IMR-90 (cell line): ENCODE measurements at regions not wholly inside any gene's neighbourhood (a gene's known extent, or its start where the extent isn't known, plus 50 kb on each side); places are given as distances from the start of the nearest gene placed in this dataset.
A peak's percentile ranks its signal among the peaks of the same experiment; 100 is the strongest.

Source experiments
- ATAC-seq: fragments of 200-7000 bp; cut with Tn5 transposase; 2 replicates; pipeline ENCODE4 v1.9.1; 2020; ENCODE audit warnings: low read depth, mild to moderate bottlenecking, moderate library complexity
- BruUV-seq: library from RNA; stranded (reverse); fragments of 400-500 nt; replicated peaks from 2 replicates; lab custom pipeline; 2021; lab: Mats Ljungman, UMichigan
- CTCF ChIA-PET: fragments of 300-600 bp; formaldehyde crosslinking; extraction: SDS; loops from one replicate; lab custom pipeline; 2021; ENCODE audit warnings: antibody characterized with exemption; lab: Yijun Ruan, JAX
- POLR2A ChIA-PET: fragments of 300-600 bp; sonication (Branson Sonifier 250); formaldehyde crosslinking; loops from one replicate; lab custom pipeline; 2022; ENCODE audit warnings: antibody characterized with exemption; ENCODE audit not compliant: unreplicated experiment; lab: Charles Lee
- DNase-seq: peaks from one replicate; pipeline ENCODE4 v3.0.0; 2013
- H2AFZ ChIP-seq: replicated peaks from 2 replicates; pipeline ENCODE3; 2013; ENCODE audit warnings: low read length, mild to moderate bottlenecking; ENCODE audit not compliant: poor library complexity
- H2AK5ac ChIP-seq: 2 replicates; pipeline ENCODE4 v1.6.1; 2013; ENCODE audit warnings: low read depth, low read length, inconsistent platforms
- H2AK9ac ChIP-seq: replicated peaks from 2 replicates; pipeline ENCODE3; 2013; ENCODE audit warnings: mild to moderate bottlenecking, low read depth, low read length, moderate library complexity; ENCODE audit not compliant: poor library complexity
- H2BK120ac ChIP-seq: 2 replicates; pipeline ENCODE4 v1.6.1; 2013; ENCODE audit warnings: low read depth, low read length, inconsistent platforms
- H2BK15ac ChIP-seq: 3 replicates; pipeline ENCODE4 v1.6.1; 2013; ENCODE audit warnings: low read depth, low read length, inconsistent platforms
- H2BK20ac ChIP-seq: 2 replicates; pipeline ENCODE4 v1.6.1; 2013; ENCODE audit warnings: low read depth, mild to moderate bottlenecking, inconsistent platforms, low read length, moderate library complexity
- H2BK5ac ChIP-seq: 2 replicates; pipeline ENCODE4 v1.6.1; 2013; ENCODE audit warnings: mild to moderate bottlenecking, low read depth, low read length, inconsistent platforms; ENCODE audit not compliant: poor library complexity, severe bottlenecking
- H3K14ac ChIP-seq: replicated peaks from 2 replicates; pipeline ENCODE4 v1.6.1; 2013; ENCODE audit warnings: low read depth, low read length, inconsistent platforms
- H3K18ac ChIP-seq: 2 replicates; pipeline ENCODE4 v1.6.1; 2013; ENCODE audit warnings: low read depth, low read length, control low read depth
- H3K23ac ChIP-seq: 2 replicates; pipeline ENCODE4 v1.6.1; 2013; ENCODE audit warnings: low read depth, low read length, inconsistent platforms
- H3K27ac ChIP-seq: 2 replicates; pipeline ENCODE4 v1.5.1; 2013; ENCODE audit warnings: mild to moderate bottlenecking, control low read depth, low read length; ENCODE audit not compliant: insufficient read depth
- H3K27me3 ChIP-seq: 2 replicates; pipeline ENCODE4 v1.6.1; 2013; ENCODE audit warnings: low read length; ENCODE audit not compliant: control insufficient read depth, insufficient read depth
- H3K36me3 ChIP-seq: 2 replicates; pipeline ENCODE4 v1.6.1; 2013; ENCODE audit warnings: low read length, mixed read lengths; ENCODE audit not compliant: control insufficient read depth, insufficient read depth
- H3K4ac ChIP-seq: 2 replicates; pipeline ENCODE4 v1.6.1; 2013; ENCODE audit warnings: low read depth, low read length, inconsistent platforms
- H3K4me1 ChIP-seq: 2 replicates; pipeline ENCODE4 v1.6.1; 2013; ENCODE audit warnings: low read length, mixed read lengths; ENCODE audit not compliant: control insufficient read depth, insufficient read depth
- H3K4me2 ChIP-seq: 2 replicates; pipeline ENCODE4 v1.6.1; 2013; ENCODE audit warnings: low read depth, mild to moderate bottlenecking, control low read depth, low read length, moderate library complexity
- H3K4me3 ChIP-seq: 2 replicates; pipeline ENCODE4 v1.5.1; 2013; ENCODE audit warnings: low read depth, mild to moderate bottlenecking, control low read depth, low read length, moderate library complexity; ENCODE audit not compliant: insufficient read depth
- H3K56ac ChIP-seq: 2 replicates; pipeline ENCODE4 v1.6.1; 2013; ENCODE audit warnings: low read length, inconsistent platforms; ENCODE audit not compliant: insufficient read depth; ENCODE audit errors: extremely low read depth
- H3K79me1 ChIP-seq, 2 experiments: 2 replicates each; pipeline ENCODE4 v1.6.1; 2013; ENCODE audit warnings: low read length in 2 of 2, inconsistent platforms in 1 of 2, low read depth in 1 of 2
- H3K9ac ChIP-seq: 2 replicates; pipeline ENCODE4 v1.6.1; 2013; ENCODE audit warnings: low read depth, low read length, control low read depth
- H3K9me1 ChIP-seq: 2 replicates; pipeline ENCODE4 v1.6.1; 2013; ENCODE audit warnings: low read length, inconsistent platforms; ENCODE audit not compliant: insufficient read depth
- H3K9me3 ChIP-seq: 2 replicates; pipeline ENCODE4 v1.6.1; 2013; ENCODE audit warnings: low read length; ENCODE audit not compliant: control insufficient read depth, insufficient read depth
- H4K20me1 ChIP-seq: 2 replicates; pipeline ENCODE4 v1.6.1; 2013; ENCODE audit warnings: low read length, inconsistent platforms; ENCODE audit not compliant: insufficient read depth
- H4K5ac ChIP-seq: 2 replicates; pipeline ENCODE4 v1.6.1; 2013; ENCODE audit warnings: mild to moderate bottlenecking, low read depth, low read length, control low read depth
- H4K8ac ChIP-seq, 2 experiments: 2 replicates each; pipeline ENCODE4 v1.6.1; 2013; ENCODE audit warnings: low read depth in 2 of 2, low read length in 2 of 2, control low read depth in 1 of 2, inconsistent platforms in 1 of 2
- H4K91ac ChIP-seq: 2 replicates; pipeline ENCODE4 v1.6.1; 2013; ENCODE audit warnings: low read depth, low read length, inconsistent platforms; ENCODE audit not compliant: insufficient read depth
- dilution Hi-C: fragments of 300-500 bp; cut with HindIII; formaldehyde crosslinking; loops from one replicate; pipeline ENCODE4 v1.14.3; 2018; ENCODE audit warnings: low sequenced_read_pairs; ENCODE audit not compliant: unreplicated experiment
- in situ Hi-C: fragments of 300-500 bp; cut with MboI; formaldehyde crosslinking; loops from 3 replicates; pipeline ENCODE4 v1.14.3; 2019; ENCODE audit warnings: low sequenced_read_pairs, inconsistent platforms, mixed read lengths
- intact Hi-C: fragments of 100-400 bp; cut with micrococcal nuclease; formaldehyde crosslinking; loops from 2 replicates; pipeline ENCODE4 v1.10.0; 2022
- TF ChIP-seq, protein P1 (sequence below): conservative IDR thresholded peaks from 2 replicates; pipeline ENCODE4 v1.5.1; 2012; ENCODE audit warnings: mild to moderate bottlenecking, low read depth, low read length, improper control_type of control experiment

DNA sequence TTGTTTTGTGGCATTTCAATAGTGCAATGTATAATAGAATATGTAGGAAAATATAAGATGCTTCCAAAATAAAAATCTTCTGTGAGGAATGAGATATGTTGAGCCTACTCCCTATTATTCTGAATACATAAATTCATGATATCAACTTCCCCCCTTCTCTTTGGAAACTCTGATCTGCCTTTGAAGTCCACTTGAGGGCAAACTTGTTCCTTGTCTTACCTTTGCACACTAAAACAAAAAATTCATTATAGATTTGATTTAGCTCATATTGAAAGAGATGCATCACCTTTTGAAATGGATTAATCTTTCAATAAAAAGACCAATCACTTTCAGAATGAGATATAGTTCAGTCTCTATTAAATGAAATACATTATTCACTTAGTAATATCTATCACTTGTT lies 580.7 kb upstream of the ADGRL4 start:
- no peak overlapping the region for H4K91ac ChIP-seq
- no peak overlapping the region for H3K27ac ChIP-seq
- no peaks in the 10 kb centered on the region for H4K20me1 ChIP-seq
- no peaks in the 10 kb centered on the region for H3K9me1 ChIP-seq
- H2BK5ac ChIP-seq: no peak overlapping the region
- H2BK20ac ChIP-seq: no peak overlapping the region
- DNase-seq (peak; percentile 3), ATAC-seq (no peak)
- no peak overlapping the region for H2AK9ac ChIP-seq
- H3K27me3 ChIP-seq: no peaks in the 10 kb centered on the region
- H3K36me3 ChIP-seq: no peaks in the 10 kb centered on the region
- H4K8ac ChIP-seq: no peak overlapping the region
- H2BK120ac ChIP-seq: no peak overlapping the region
- H2AFZ ChIP-seq: no peak overlapping the region
- H3K79me1 ChIP-seq: no peaks in the 10 kb centered on the region
- H3K4ac ChIP-seq: no peak overlapping the region
- no peak overlapping the region for H2BK15ac ChIP-seq
- no peak overlapping the region for H3K14ac ChIP-seq
- no TSS peak for BruUV-seq
- no peak overlapping the region for H3K4me2 ChIP-seq
- no peak overlapping the region for H3K9ac ChIP-seq
- H3K9me3 ChIP-seq: no peaks in the 10 kb centered on the region
- H3K23ac ChIP-seq: no peak overlapping the region
- dilution Hi-C loops: no loop called here
- TF ChIP-seq, protein P1, sequence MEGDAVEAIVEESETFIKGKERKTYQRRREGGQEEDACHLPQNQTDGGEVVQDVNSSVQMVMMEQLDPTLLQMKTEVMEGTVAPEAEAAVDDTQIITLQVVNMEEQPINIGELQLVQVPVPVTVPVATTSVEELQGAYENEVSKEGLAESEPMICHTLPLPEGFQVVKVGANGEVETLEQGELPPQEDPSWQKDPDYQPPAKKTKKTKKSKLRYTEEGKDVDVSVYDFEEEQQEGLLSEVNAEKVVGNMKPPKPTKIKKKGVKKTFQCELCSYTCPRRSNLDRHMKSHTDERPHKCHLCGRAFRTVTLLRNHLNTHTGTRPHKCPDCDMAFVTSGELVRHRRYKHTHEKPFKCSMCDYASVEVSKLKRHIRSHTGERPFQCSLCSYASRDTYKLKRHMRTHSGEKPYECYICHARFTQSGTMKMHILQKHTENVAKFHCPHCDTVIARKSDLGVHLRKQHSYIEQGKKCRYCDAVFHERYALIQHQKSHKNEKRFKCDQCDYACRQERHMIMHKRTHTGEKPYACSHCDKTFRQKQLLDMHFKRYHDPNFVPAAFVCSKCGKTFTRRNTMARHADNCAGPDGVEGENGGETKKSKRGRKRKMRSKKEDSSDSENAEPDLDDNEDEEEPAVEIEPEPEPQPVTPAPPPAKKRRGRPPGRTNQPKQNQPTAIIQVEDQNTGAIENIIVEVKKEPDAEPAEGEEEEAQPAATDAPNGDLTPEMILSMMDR: no peak
- H4K5ac ChIP-seq: no peak overlapping the region
- H3K4me1 ChIP-seq: no peaks in the 10 kb centered on the region
- no peak overlapping the region for H3K4me3 ChIP-seq
- ChIA-PET CTCF (no interaction called here), POLR2A (no interaction called here)
- no peak overlapping the region for H2AK5ac ChIP-seq
- in situ Hi-C loops: no loop called here
- intact Hi-C loops: no loop called here
- H3K56ac ChIP-seq: no peak overlapping the region
- no peak overlapping the region for H3K18ac ChIP-seq
